Stomach (tissue), 4 donors: ENCODE measurements at regions not wholly inside any gene's neighbourhood (a gene's known extent, or its start where the extent isn't known, plus 50 kb on each side); places are given as distances from the start of the nearest gene placed in this dataset.

Source experiments
- POLR2A ChIP-seq, 4 donors: fragments of 450-650 bp; IDR thresholded peaks; one replicate each; pipeline ENCODE4 v1.6.1; 2016; ENCODE audit warnings: antibody characterized with exemption in 4 of 4, control low read depth in 2 of 4, mild to moderate bottlenecking in 1 of 4, moderate library complexity in 1 of 4
- POLR2AphosphoS5 ChIP-seq, 3 donors: sonication (generic); formaldehyde crosslinking; IDR thresholded peaks; one replicate each; pipeline ENCODE4 v1.6.1; 2016; ENCODE audit warnings: antibody characterized with exemption in 3 of 3
- TF ChIP-seq, protein P1 (sequence below), 7 experiments: fragments of 450-650 bp in 4 of 7; fragments of 200-600 bp in 3 of 7; sonication (generic) in 3 of 7; IDR thresholded peaks; one replicate each; pipeline ENCODE4 v1.5.1; 2016 to 2019; ENCODE audit warnings: antibody characterized with exemption in 7 of 7, control low read depth in 2 of 7, mild to moderate bottlenecking in 1 of 7

DNA sequence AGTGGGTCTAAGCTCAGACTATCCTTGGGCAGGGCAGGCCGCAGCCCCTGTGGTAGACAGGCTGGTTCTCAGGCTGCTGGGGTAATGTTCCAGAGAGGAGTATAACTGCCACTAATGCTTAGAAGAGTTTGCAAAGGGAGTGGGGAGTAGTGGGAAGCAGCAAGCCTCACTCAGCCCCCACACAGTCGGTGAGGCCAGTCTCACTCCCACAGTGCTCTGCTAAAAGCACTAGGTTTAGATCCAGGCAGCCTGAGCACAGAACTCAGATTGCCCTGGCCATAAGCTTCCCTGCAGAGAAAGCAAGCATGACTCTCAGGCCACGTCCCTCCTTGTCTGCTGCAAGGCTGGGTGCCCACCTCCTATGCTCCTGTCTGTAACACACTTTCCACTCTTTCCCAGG is 69.4 kb upstream of the HCN1 start:
- TF ChIP-seq, protein P1, sequence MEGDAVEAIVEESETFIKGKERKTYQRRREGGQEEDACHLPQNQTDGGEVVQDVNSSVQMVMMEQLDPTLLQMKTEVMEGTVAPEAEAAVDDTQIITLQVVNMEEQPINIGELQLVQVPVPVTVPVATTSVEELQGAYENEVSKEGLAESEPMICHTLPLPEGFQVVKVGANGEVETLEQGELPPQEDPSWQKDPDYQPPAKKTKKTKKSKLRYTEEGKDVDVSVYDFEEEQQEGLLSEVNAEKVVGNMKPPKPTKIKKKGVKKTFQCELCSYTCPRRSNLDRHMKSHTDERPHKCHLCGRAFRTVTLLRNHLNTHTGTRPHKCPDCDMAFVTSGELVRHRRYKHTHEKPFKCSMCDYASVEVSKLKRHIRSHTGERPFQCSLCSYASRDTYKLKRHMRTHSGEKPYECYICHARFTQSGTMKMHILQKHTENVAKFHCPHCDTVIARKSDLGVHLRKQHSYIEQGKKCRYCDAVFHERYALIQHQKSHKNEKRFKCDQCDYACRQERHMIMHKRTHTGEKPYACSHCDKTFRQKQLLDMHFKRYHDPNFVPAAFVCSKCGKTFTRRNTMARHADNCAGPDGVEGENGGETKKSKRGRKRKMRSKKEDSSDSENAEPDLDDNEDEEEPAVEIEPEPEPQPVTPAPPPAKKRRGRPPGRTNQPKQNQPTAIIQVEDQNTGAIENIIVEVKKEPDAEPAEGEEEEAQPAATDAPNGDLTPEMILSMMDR (IDR thresholded peaks at IDR 0.05) = no peak
- TF ChIP-seq POLR2A (IDR thresholded peaks at IDR 0.05) = no peak
- TF ChIP-seq POLR2AphosphoS5 (IDR thresholded peaks at IDR 0.05) = no peak
